GM23338 (cell line): ENCODE measurements at regions not wholly inside any gene's neighbourhood (a gene's known extent, or its start where the extent isn't known, plus 50 kb on each side); places are given as distances from the start of the nearest gene placed in this dataset.

Experiments
- ATAC-seq: fragments of 200-7000 bp; cut with Tn5 transposase; 3 replicates; pipeline ENCODE4 v1.9.1; 2020
- DNase-seq: peaks from one replicate; pipeline ENCODE4 v3.0.0-alpha.2; 2015; ENCODE audit warnings: low spot score
- H2AFZ ChIP-seq: fragments of 200-600 bp; sonication (generic); 2 replicates; pipeline ENCODE4 v1.8.0; 2016; ENCODE audit warnings: antibody characterized with exemption, mild to moderate bottlenecking, moderate library complexity
- H3F3A ChIP-seq: fragments of 200-600 bp; sonication (generic); replicated peaks from 2 replicates; pipeline ENCODE4 v1.8.0; 2017; ENCODE audit warnings: antibody characterized with exemption, mixed run types, low read depth
- H3K27ac ChIP-seq: fragments of 200-600 bp; sonication (generic); 2 replicates; pipeline ENCODE4 v1.6.1; 2016; ENCODE audit warnings: low read depth
- H3K27me3 ChIP-seq: fragments of 200-600 bp; sonication (generic); 2 replicates; pipeline ENCODE4 v1.8.0; 2016; ENCODE audit warnings: mild to moderate bottlenecking, mixed run types, moderate library complexity; ENCODE audit not compliant: insufficient read depth
- H3K36me3 ChIP-seq: fragments of 200-600 bp; sonication (generic); 2 replicates; pipeline ENCODE4 v1.8.0; 2016; ENCODE audit warnings: mild to moderate bottlenecking; ENCODE audit not compliant: insufficient read depth
- H3K4me1 ChIP-seq: fragments of 200-600 bp; sonication (generic); 2 replicates; pipeline ENCODE4 v1.8.0; 2016; ENCODE audit warnings: mild to moderate bottlenecking, moderate library complexity; ENCODE audit not compliant: insufficient read depth
- H3K4me2 ChIP-seq: fragments of 200-600 bp; sonication (generic); 2 replicates; pipeline ENCODE4 v1.7.1; 2017; ENCODE audit warnings: mixed run types
- H3K4me3 ChIP-seq: fragments of 200-600 bp; sonication (generic); 2 replicates; pipeline ENCODE4 v1.6.1; 2016; ENCODE audit warnings: mixed run types
- H3K79me2 ChIP-seq: fragments of 200-600 bp; sonication (generic); replicated peaks from 2 replicates; pipeline ENCODE4 v1.8.0; 2017; ENCODE audit warnings: mild to moderate bottlenecking; ENCODE audit not compliant: insufficient read depth
- H3K9me2 ChIP-seq: fragments of 200-600 bp; sonication (generic); 2 replicates; pipeline ENCODE4 v1.8.0; 2017; ENCODE audit not compliant: insufficient read depth
- H4K20me1 ChIP-seq: fragments of 200-600 bp; sonication (generic); replicated peaks from 2 replicates; pipeline ENCODE4 v1.8.0; 2017; ENCODE audit warnings: mild to moderate bottlenecking; ENCODE audit not compliant: insufficient read depth
- H3K27ac Mint-ChIP-seq: 2 replicates; pipeline ENCODE4 v1.8.0; 2020; ENCODE audit warnings: inconsistent platforms, mild to moderate bottlenecking, moderate library complexity, mixed read lengths
- H3K27me3 Mint-ChIP-seq: 3 replicates; pipeline ENCODE4 v1.8.0; 2022; ENCODE audit warnings: low read depth, mild to moderate bottlenecking, moderate library complexity, mixed read lengths, inconsistent platforms; ENCODE audit not compliant: insufficient read depth, poor library complexity
- H3K36me3 Mint-ChIP-seq: 3 replicates; pipeline ENCODE4 v1.8.0; 2021; ENCODE audit warnings: low read depth, mild to moderate bottlenecking, inconsistent platforms, moderate library complexity, mixed read lengths
- H3K4me1 Mint-ChIP-seq: 3 replicates; pipeline ENCODE4 v1.8.0; 2020; ENCODE audit warnings: mild to moderate bottlenecking, inconsistent platforms, mixed read lengths
- H3K4me3 Mint-ChIP-seq: 3 replicates; pipeline ENCODE4 v1.8.0; 2021; ENCODE audit warnings: moderate library complexity, mild to moderate bottlenecking, inconsistent platforms, mixed read lengths
- H3K9me3 Mint-ChIP-seq: 3 replicates; pipeline ENCODE4 v1.8.0; 2020; ENCODE audit warnings: moderate library complexity, mild to moderate bottlenecking, inconsistent platforms, mixed read lengths
- CREB1 ChIP-seq: fragments of 250-450 bp; sonication (Bioruptor Pico); IDR thresholded peaks from 2 replicates; pipeline ENCODE4 v1.5.0; 2020; ENCODE audit warnings: low read depth, mild to moderate bottlenecking, moderate library complexity
- CTCF ChIP-seq, 2 experiments: fragments of 200-600 bp in 1 of 2; sonication (generic) in 1 of 2; conservative IDR thresholded peaks; 2 replicates each; pipeline versions ENCODE4 v1.5.1 to v1.6.1; 2016 to 2017; ENCODE audit warnings: antibody characterized with exemption in 2 of 2, low read depth in 2 of 2, mild to moderate bottlenecking in 2 of 2, moderate library complexity in 1 of 2
- ETS1 ChIP-seq: IDR thresholded peaks from 2 replicates; pipeline ENCODE4 v1.6.1; 2016; ENCODE audit warnings: antibody characterized with exemption
- EZH2 ChIP-seq: fragments of 200-600 bp; sonication (generic); IDR thresholded peaks from one replicate; pipeline ENCODE4 v1.8.0; 2017; ENCODE audit warnings: antibody characterized with exemption, mild to moderate bottlenecking, low read depth; ENCODE audit not compliant: unreplicated experiment
- NANOG ChIP-seq: IDR thresholded peaks from 2 replicates; pipeline ENCODE4 v1.6.1; 2016; ENCODE audit warnings: antibody characterized with exemption, borderline replicate concordance
- REST ChIP-seq: IDR thresholded peaks from one replicate; pipeline ENCODE4 v1.6.1; 2018; ENCODE audit warnings: antibody characterized with exemption; ENCODE audit not compliant: unreplicated experiment
- ZNF462 ChIP-seq: fragments of 250-450 bp; sonication (Bioruptor Pico); IDR thresholded peaks from 2 replicates; pipeline ENCODE4 v1.5.0; 2020; ENCODE audit warnings: mild to moderate bottlenecking, moderate library complexity

GRCh38 chr10:29826801-29827450, 192.2 kb upstream of the SVIL start:
- Mint-ChIP-seq H3K9me3 (no peaks in the 10 kb centered on the region; the same call in 2 of the 3 replicates), H3K4me3 (no peak overlapping the region), H3K4me1 (peaks cover 6% of the 10 kb centered on the region; the same call in 2 of the 3 replicates), H3K27ac (no peak overlapping the region), H3K36me3 (no peaks in the 10 kb centered on the region), H3K27me3 (peaks cover 2% of the 10 kb centered on the region)
- no peak for TF ChIP-seq CTCF (conservative IDR thresholded peaks at IDR 0.05; ENCODE audit: low read depth in 2 of 2)
- no peak for TF ChIP-seq EZH2
- no peak for TF ChIP-seq ETS1
- TF ChIP-seq NANOG = no peak
- TF ChIP-seq REST = no peak
- TF ChIP-seq ZNF462 (CRISPR knock-in tag) = no peak
- no peak for TF ChIP-seq CREB1
- no peak overlapping the region for H3K4me2 ChIP-seq
- H3K36me3 ChIP-seq = no peaks in the 10 kb centered on the region; the same call in 1 of the 2 replicates
- H3K9me2 ChIP-seq = no peaks in the 10 kb centered on the region
- 0 out of 2 replicates have a peak overlapping the region, but pooled peaks have one; percentile 16 for H2AFZ ChIP-seq
- H3K4me1 ChIP-seq = no peaks in the 10 kb centered on the region
- H3K4me3 ChIP-seq = no peak overlapping the region
- H3K79me2 ChIP-seq = no peaks in the 10 kb centered on the region
- no peaks in the 10 kb centered on the region for H3F3A ChIP-seq
- H3K27me3 ChIP-seq = no peaks in the 10 kb centered on the region
- DNase-seq (no peak), ATAC-seq (no peak)
- H4K20me1 ChIP-seq = no peaks in the 10 kb centered on the region
- H3K27ac ChIP-seq = no peak overlapping the region
